EL (cell line): ENCODE measurements at regions not wholly inside any gene's neighbourhood (a gene's known extent, or its start where the extent isn't known, plus 50 kb on each side); places are given as distances from the start of the nearest gene placed in this dataset.

Experiments used
- DNase-seq: peaks from one replicate; pipeline ENCODE4 v3.0.0-alpha.2; 2016

DNA sequence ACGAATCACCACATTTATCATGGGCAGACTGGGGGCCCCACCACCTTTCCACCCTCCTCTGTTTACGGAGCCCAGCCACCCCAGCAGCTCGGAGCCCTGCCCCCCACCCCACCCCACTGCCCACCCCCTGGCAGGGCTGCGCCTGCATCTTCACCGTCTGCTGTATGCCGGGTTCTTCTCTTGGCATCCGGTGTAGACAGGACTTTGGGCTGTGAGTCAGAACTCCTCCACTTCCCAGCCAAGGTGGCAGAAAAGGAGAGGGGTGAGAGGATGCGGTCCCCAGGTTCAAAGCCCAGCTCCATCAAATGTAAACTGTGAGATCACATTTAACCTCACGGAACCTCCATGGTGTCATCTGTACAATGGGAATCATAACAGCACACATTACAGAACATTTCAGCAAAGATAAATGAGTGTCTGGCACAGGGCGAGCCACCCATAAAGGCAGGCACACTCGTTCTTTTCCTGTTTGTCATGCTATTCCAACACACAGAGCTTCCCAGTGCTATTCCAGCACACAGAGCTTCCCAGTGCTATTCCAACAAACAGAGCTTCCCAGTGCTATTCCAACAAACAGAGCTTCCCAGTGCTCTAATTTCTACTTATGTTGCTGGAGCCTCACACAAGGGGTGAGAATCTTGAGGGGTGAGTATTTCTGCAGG is 292.7 kb upstream of the RTL1 start:
- no peak for DNase-seq

DNA sequence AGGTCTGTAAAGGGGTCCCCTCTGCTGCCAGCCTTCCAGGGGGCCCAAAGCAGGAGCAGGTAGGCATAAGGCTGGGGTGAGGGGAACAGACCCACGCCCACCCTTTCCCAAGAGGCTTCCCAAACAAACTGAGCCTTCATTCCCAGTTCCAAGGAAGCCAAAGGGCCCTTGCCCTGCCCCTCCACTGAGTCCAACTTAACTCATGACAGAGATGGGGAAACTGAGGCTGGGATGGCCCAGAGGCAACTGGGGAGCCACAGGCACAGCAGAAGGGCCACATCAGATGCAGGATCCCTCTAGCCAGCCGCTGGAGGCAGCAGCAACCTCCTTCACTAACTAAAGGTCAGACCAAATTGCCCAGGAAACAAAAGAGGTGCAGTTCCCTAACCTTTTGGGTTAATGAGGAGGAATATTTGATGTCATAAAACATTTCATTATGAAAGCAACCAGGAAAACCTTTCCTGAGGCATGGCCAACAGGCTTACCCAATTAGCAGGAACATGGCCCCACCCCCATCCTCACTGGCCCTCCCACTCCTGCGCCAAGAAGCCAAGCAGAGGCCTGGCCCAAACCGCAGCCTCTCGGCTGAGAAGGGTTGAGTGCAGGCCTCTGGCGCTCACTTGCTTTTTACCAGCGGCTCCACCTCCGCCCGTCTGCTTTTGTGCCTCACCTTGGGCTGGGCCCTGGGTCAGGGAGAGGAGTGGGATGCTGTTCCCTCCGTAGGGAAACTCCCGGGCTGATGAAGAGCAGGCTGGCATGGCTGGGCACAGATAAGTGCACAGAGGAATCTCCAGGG is 293.5 kb upstream of the RTL1 start:
- DNase-seq = no peak

DNA sequence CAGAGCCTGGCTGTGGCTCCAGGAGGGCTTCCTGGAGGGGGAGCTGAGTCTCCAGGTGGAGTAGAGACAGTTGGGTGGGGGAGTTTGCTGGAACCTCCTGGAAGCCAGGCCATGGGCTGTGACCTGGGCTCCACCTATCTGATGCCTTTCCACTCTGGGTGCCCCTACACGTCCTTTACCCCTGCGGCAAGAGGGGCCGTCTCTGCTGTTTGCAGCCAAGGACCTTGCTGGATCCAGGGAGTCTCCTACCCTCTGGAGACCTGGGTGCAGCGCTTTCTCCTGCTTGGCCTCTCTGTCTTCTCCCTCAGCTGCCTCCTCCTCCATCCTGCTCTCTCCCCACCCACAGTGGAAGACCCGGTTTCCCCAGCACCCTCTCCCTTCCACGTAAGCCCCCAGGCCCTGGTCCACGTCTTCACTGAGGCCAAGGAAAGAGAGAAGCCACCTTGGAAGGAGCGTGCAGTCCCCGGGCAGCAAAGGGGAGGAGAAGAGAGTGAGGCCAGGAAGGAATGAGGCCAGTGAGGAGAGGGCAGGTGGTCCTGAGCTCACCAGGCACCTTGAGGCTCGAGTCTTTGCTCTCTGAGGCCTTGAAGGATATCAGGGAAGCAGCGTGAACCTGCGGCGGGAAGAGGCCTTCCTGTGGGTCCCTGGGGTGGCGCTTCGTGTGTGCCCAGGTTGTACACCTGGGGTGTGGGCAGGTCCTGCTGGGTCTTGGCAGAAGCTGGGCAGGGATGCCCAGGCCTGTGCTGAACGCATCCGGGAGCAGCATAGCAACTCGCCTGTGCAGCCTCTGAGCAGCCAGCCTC is 294.3 kb upstream of the RTL1 start:
- no peak for DNase-seq

DNA sequence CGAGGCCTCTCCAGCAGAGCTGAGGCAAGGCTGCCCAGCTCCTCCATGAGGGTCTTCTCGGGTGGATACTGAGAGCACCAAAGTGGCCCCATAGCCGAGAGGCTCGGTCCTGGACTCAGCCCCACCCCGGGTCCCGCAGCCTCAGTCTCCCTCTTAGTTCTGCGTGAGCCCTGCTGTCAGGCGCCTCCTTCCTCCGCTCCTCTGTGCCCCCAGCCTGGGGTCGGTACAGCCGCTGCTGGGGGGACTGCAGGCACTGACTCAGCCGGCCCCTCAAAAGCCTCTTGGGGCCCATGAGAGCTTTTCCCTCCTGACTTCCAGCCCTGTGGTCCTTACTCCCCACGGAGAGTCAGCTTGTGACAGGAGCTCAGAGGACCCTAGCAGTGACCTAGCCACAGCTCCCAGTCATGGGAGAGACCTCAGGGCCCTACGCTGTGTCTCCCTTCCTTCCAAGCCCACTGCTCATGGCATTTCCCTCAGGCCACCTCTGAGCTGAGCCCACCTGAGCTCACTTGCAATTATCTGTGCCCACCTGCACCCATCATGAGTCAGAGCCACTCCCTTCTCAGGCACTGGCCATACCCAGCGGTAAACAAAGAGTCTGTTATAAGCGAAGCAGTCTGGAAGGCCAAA is 295.0 kb upstream of the RTL1 start:
- DNase-seq = no peak

DNA sequence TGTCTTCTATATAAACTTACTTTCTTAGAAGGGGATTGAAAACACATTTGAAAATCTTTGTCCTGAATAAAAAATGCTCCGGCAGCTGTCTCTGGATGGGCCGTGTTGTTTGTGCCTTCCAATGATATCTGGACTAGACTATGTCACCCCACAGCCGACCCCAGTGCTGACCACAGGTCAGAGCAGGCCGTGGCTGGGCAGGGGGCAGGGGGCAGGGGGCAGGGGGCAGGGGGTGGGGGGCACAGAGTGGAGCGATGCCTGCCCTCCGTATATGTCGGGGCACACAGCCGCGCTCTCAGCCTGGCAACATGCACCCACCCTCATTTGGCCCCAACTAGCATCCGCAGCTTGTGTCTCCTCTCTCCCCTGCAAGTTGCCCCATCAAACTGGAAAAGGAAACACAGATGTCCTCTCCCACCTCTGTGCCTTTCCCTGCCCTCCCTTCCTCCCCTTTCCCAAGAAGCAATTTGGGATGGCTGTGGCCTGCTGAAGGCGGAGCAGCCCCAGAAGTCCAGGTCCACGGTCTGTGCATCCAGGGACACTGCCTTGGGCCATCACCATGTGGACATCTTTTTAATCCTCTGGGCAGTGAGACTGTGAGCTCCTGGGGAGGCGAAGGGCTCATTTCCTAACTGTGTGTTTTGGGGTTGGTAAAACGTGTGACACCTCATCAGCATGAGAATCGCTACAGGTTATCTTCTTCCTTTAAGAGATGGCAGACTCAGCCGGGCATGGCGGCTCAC is 295.7 kb upstream of the RTL1 start:
- no peak for DNase-seq

DNA sequence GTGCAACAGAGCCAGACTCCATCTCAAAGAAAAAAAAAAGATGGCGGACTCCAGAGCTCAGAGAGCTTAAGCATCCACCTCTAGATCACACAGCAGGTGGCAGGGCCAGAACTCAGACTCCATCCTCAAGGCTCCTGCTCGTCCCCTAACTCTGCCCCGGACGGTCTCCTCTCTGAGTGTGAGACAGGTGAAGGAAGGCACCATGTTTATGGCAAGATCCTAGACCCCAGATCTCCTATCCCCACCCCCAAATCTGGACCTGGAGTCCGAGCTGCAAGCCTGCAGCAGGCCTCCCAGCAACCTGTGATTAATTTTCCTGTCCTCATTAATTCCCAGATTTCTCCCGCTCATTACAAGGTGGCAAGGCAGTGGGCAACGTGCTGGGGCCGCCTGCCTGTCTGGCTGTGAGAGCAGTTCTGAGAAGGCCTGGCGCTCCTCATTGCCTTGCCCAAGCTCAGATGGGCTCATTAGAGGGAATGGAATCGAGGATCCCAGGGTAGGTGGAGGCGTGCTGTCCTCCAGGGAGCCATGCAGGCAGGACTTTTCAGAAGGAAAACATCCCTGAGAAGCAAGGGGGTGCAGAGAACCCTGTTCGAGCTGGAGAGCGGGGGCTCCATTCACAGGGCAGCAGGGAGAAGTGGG is 296.6 kb upstream of the RTL1 start:
- no peak for DNase-seq

DNA sequence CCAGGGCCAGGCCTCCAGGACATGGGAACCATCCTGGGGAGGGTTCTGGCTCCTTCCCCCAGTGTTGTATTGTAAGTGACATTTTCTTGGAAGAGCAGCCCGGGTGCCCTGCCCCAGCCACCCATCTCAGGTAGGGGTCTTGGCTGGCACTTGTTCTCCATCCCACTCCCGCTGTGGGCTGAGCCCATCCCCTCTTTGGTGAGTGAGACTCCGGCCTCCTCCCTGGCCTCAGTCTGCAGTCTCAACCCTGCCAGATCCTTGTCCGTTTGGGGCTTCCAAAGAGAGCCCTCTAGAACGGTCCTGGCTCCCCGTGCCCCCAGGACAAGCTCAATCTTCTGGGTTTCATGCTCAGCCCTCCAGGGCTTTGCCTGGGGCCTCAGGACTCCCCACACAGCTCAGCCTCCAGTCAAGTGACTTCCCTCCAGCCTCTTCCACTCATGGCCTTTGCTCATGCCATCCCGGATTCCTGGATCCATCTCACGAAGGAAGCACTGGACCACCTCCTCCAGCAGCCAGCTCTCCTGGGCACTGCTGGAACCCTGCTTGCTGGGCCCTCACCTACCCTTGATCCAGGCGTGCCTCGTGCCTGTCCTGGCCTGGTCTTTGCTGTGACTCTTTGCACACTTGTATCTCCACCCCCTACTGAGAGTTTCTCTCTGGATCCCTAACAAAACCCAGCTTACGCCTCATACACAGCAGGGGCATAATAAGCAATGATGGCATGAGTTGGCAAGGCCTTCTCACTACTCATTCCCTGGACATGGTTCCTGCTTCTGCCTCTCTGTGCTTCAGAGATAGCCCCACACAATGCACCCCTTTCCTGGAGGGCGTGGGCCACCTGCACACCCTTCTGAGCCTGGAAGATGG is 297.4 kb upstream of the RTL1 start:
- no peak for DNase-seq

DNA sequence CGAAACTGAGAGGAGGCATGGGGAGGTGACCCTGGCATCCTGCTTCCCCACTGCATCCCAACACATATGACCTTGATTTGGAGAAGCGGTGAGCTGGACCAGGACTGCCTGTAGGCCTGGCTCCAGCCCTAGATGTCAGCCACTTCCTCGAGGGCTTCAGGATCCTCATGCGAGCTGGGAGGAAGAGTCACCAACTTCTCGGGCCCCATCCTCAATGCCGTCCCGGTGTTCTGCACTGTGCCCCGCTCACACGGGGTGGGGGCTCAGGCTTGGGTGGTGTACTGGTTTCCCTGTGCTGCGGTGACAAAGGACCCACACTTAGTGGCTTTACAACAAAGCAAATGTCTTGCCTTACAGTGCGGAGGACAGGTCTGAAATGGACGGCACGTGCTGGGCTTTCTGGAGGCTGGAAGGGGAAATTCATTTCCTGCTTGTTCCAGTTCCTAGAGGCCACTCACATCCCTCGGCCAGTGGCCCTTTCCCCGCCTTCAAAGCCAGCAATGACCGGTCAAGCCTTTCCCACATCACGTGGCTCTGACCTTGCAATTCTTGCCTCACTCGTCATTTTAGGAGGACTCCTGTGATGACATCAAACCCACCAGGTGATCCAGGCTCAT is 298.1 kb upstream of the RTL1 start:
- DNase-seq = no peak

DNA sequence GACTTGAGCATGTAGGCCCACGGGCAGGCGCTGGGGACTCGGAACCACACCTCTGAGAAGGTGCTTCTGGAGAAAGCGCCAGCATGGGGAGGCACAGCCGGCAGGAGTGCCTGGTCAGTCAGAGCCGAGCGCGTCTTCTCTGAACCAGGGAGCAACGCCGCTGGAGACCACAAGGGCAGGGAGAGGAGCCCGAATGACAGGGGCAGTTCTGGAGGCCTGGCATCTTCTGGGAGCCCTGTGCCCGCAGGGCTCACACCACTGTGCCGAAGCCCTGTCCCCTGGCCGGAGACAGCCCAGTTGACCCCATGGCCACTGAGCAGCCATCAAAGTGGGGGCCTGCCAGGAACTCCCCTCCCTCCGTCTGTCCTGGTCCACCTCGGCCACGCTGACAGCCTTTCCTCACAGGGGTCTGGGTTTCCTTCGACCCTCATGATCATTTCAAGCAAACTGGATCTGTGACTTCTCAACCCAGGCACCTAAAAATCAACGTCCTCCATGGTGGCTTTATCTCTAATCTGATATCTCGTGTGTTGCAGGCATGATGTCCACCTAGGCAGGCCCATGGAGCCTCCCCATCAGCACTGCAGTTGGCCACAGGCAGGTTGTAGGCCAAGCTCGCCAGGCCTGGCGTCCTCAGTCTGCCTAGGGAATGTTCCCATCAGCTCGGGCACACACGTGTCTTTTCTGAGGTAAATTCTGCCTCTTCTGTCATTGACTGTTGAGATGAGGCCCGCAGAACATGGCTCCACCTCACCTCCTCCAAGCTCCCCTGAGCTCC is 299.3 kb upstream of the RTL1 start:
- DNase-seq = no peak

DNA sequence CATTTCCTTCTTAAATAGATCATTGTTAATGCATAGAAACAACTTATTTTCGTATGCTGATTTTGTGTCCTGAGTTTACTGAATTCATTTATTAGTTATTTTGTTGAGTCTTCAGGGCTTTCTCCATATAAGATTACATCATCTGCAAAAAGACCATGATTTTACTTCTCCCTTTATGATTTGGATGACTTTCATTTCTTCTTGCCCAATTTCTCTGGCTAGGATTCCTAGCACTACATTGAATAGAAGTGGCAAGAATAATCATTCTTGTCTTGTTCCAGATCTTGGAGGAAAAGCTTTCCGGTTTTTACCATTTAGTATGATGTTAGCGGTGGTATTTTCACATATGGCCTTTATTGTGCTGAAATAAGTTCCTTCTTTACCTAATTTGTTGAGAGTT is 303.0 kb upstream of the RTL1 start:
- no peak for DNase-seq

DNA sequence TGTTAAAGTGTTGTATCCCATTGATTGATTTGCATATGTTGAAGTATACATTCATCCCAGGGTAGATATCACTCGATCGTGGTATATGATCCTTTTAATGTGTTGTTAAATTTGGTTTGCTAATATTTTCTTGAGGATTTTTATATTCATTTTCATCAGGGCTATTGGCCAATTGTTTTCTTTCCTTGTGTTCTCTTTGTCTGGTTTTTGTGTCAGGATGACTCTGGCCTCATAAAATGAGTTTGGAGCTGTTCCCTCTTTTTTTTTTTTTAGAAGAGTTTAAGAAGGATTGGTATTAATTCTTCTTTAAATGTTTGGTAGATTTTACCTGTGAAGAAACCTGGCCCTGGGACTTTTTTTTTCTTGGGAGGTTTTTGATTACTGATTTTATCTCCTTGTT is 303.5 kb upstream of the RTL1 start:
- DNase-seq = no peak

DNA sequence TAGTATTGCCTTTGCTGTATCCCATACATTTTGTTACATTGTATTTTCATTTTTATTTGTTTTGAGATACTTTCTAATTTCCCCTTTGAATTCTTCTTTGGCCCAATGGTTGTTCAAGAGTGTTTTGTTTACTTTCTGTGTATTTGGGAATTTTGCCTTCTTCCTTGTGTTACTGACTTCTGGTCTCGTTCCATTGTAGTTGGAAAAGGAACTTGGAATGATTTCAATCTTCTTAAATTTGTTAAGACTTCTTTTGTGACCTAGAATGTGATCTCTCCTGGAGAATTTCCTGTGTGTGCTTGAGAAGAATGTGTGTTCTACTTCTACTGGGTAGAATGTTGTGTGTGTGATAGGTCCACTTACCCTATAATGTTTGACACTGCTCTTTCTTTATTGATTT is 304.4 kb upstream of the RTL1 start:
- no peak for DNase-seq

DNA sequence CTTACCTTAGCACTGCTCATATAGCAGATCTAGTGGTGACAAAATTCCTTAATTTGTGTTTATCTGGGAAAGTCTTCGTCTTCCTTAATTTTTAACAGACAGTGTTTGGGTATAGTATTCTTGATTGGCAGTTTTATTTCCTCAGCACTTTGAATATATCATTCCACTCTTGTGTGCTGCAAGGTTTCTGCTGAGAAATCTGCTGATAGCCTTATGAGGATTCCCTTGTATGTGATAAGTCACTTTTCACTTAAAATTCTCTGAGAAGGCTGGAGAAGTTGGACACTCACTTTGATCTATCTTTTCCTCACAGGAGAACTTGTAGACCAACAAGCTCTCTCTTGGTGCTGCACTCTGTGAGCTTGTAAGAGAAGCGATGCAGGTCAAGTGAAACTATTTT is 306.1 kb upstream of the RTL1 start:
- DNase-seq = no peak

DNA sequence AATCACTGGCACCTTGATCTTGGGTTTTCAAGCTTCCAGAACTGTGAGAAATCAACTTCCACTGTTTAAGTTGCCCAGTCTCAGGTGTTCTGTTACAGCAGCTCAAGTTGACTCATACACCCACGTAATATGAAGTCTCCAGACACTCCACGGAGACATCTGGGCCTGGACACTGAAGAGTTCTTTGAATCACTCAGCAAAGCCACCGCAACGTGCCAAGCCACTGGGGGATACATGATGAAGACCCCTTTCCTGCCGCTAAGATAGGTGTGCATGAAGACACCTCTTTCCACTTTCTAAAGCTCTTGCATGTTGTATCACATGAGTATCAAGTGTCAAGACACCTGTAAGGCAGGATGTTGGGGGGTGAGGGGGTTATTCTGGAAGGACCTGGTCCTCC is 311.7 kb upstream of the RTL1 start:
- no peak for DNase-seq

DNA sequence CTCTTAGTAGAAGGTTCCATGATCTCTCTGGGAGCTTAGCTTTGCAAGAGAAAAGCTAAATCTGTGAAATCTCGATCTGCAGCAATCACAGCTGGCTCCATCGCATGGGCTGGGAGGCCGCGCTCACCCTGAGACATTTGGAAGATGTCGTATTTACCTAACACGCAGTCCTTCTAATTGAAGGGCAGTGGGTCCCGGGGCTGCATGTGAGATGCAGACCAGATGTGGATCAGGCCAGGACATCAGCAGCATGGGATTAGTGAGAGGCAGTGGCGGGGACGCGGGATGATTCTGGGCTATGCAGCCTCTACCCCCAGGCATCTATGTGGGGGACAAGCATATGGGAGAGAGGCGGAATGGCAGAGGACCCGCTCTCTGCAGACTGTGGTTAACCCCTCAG is 312.4 kb upstream of the RTL1 start:
- DNase-seq = no peak

DNA sequence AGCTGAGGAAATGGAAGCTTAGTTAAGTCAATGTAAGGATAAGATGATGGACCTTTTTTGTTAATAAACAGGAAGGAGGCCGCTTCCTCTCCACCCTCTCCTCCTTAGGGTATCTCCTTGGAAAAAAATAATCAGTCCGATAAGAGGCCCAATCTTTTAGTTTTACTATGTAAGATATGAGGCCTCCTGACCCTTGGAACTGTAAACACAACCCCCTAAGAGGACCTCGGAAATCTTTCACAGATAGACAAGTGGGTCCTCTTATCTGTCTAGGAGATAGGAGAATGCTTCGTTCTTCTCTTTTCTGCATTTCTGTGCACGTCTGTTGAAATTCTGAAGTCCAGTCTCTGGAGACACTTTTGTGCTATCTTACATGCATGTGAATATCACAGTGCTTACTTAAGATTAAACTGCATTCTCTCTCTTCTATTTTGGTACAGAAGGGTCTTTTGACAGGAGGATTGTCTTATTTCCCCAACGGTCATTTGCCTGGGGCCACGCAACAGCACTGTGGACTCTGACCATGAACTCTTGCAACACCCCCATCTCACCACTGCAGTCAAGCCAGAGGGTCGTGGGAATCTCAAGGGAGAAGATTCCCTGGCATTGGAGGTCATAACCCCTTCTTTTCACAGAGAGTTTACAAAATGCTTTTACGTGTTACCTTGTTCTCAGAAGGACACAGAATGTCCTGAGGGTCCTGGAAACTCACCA is 313.0 kb upstream of the RTL1 start:
- DNase-seq = no peak

DNA sequence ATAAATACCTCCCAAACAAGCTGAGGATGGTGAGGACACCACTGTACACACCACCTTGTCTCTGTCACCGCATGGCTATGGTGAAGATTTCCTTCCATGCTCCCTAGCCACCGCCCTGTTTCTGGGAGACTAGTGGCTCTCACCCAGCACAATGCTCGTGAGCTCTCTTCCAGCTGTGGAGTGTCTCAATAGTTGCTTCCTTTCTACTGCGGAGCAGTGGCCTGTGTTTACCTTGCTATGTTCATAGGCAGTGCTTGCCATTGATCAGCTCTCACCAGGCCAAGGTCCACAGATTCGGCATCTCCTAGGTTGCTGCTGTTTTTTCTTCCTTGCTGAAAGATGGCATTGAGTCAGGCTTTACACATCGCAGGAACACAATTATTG is 313.6 kb upstream of the RTL1 start:
- DNase-seq = no peak

DNA sequence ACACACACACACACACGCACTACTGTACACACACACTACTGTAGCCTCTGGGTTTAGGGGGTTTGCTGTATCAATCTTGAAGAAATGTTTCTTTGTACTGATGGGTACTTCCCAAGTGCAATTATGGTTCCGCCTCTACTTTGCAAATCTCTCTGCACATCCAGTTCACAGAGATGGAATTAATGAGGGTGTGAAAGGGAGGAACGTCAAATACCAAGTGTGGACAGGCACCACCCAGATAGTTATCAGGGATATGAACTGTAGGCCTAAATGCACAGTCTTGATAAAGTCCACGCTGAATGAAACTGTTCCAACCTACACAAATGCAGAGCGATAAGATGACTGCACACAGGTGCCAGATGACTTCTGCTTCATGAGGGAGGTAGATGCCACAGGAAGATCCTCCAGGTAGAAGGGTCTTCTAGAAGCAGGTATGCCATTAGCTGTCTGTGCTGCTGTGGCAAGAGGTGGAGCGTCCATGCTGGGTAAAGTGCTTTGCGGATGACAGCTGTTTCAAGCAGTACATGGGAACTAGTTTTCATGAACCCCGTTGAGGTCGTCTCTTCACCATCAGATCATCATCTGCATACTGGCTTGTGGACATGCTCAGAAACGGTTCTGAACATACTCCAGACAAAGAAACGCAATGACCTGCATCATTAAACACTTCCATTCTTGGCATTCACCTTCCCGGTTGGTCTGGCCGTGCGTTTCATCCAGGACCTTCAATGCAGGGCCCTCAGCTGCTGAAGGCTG is 314.3 kb upstream of the RTL1 start:
- DNase-seq = no peak
